ENCODE measurements at regions not wholly inside any gene's neighbourhood (a gene's known extent, or its start where the extent isn't known, plus 50 kb on each side); places are given as distances from the start of the nearest gene placed in this dataset.

- Histone ChIP-seq H3K27ac (ENCODE audit: low read depth in 1 of 2, low read length in 2 of 2) (no peak overlapping the region), H3K4me1 (ENCODE audit: control insufficient read depth in 4 of 4, insufficient read depth in 4 of 4, low read length in 3 of 4) (no peaks in the 10 kb centered on the region), H3K4me3 (ENCODE audit: low read depth in 1 of 3, low read length in 3 of 3) (no peak overlapping the region), H3K9ac (ENCODE audit: low read depth in 1 of 2, low read length in 2 of 2) (no peak overlapping the region), H3K27me3 (ENCODE audit: control insufficient read depth in 4 of 4, insufficient read depth in 4 of 4, low read length in 3 of 4) (peaks cover 0 to 8% (median 1%) of the 10 kb centered on the region in 4 donors), H3K9me3 (ENCODE audit: control insufficient read depth in 4 of 4, low read length in 3 of 4) (no peaks in the 10 kb centered on the region), H3K36me3 (ENCODE audit: control insufficient read depth in 4 of 4, insufficient read depth in 3 of 4, low read depth in 1 of 4, low read length in 3 of 4) (no peaks in the 10 kb centered on the region)
- WGBS = 80% methylated on average over 3 of the region's 3 CpGs
- no peak for DNase-seq (ENCODE audit: low spot score)
- TF ChIP-seq NR2F2 (IDR thresholded peaks at IDR 0.05) (no peak), TAF1 (conservative IDR thresholded peaks at IDR 0.05) (no peak), REST (IDR thresholded peaks at IDR 0.05) (no peak)
These were observed 280.8 kb upstream of the CCL2 start for GRCh38 chr17:33974276-33974675.

GRCh38 chr17:33976831-33977230 lies 278.3 kb upstream of the CCL2 start:
- 69% methylated on average over 8 of the region's 8 CpGs for WGBS
- no peaks in the 10 kb centered on the region for H3K9me3 ChIP-seq (ENCODE audit: control insufficient read depth in 4 of 4, low read length in 3 of 4)
- peaks cover 0 to 3% (median 1%) of the 10 kb centered on the region in 4 donors for H3K27me3 ChIP-seq (ENCODE audit: control insufficient read depth in 4 of 4, insufficient read depth in 4 of 4, low read length in 3 of 4)
- H3K36me3 ChIP-seq (ENCODE audit: control insufficient read depth in 4 of 4, insufficient read depth in 3 of 4, low read depth in 1 of 4, low read length in 3 of 4) = no peaks in the 10 kb centered on the region
- peak; percentile 6 for DNase-seq (ENCODE audit: low spot score)
- no peak overlapping the region for H3K4me3 ChIP-seq (ENCODE audit: low read depth in 1 of 3, low read length in 3 of 3)
- H3K4me1 ChIP-seq (ENCODE audit: control insufficient read depth in 4 of 4, insufficient read depth in 4 of 4, low read length in 3 of 4) = no peaks in the 10 kb centered on the region
- H3K27ac ChIP-seq (ENCODE audit: low read depth in 1 of 2, low read length in 2 of 2) = no peak overlapping the region
- TF ChIP-seq NR2F2 (IDR thresholded peaks at IDR 0.05) (no peak), YY1 (IDR thresholded peaks at IDR 0.05) (no peak), FOXA2 (IDR thresholded peaks at IDR 0.05) (no peak), HNF4A (conservative IDR thresholded peaks at IDR 0.05) (no peak), EGR1 (IDR thresholded peaks at IDR 0.05; ENCODE audit: low read depth in 2 of 2) (no peak)
- TF ChIP-seq, protein P1, sequence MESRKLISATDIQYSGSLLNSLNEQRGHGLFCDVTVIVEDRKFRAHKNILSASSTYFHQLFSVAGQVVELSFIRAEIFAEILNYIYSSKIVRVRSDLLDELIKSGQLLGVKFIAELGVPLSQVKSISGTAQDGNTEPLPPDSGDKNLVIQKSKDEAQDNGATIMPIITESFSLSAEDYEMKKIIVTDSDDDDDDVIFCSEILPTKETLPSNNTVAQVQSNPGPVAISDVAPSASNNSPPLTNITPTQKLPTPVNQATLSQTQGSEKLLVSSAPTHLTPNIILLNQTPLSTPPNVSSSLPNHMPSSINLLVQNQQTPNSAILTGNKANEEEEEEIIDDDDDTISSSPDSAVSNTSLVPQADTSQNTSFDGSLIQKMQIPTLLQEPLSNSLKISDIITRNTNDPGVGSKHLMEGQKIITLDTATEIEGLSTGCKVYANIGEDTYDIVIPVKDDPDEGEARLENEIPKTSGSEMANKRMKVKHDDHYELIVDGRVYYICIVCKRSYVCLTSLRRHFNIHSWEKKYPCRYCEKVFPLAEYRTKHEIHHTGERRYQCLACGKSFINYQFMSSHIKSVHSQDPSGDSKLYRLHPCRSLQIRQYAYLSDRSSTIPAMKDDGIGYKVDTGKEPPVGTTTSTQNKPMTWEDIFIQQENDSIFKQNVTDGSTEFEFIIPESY (IDR thresholded peaks at IDR 0.05) = no peak
- TF ChIP-seq, protein P2, sequence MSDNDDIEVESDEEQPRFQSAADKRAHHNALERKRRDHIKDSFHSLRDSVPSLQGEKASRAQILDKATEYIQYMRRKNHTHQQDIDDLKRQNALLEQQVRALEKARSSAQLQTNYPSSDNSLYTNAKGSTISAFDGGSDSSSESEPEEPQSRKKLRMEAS (IDR thresholded peaks at IDR 0.05) = no peak
- TF ChIP-seq, protein P3, sequence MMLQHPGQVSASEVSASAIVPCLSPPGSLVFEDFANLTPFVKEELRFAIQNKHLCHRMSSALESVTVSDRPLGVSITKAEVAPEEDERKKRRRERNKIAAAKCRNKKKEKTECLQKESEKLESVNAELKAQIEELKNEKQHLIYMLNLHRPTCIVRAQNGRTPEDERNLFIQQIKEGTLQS (IDR thresholded peaks at IDR 0.05) = no peak
- H3K9ac ChIP-seq (ENCODE audit: low read depth in 1 of 2, low read length in 2 of 2) = no peak overlapping the region

GRCh38 chr17:33977729-33978514 lies 277.2 kb upstream of the CCL2 start:
- 76% methylated on average over 10 of the region's 10 CpGs for WGBS
- peak; percentile 22 for DNase-seq (ENCODE audit: low spot score)
- Histone ChIP-seq H3K36me3 (ENCODE audit: control insufficient read depth in 4 of 4, insufficient read depth in 3 of 4, low read depth in 1 of 4, low read length in 3 of 4) (no peaks in the 10 kb centered on the region), H3K27ac (ENCODE audit: low read depth in 1 of 2, low read length in 2 of 2) (no peak overlapping the region), H3K4me1 (ENCODE audit: control insufficient read depth in 4 of 4, insufficient read depth in 4 of 4, low read length in 3 of 4) (no peaks in the 10 kb centered on the region), H3K4me3 (ENCODE audit: low read depth in 1 of 3, low read length in 3 of 3) (no peak overlapping the region), H3K27me3 (ENCODE audit: control insufficient read depth in 4 of 4, insufficient read depth in 4 of 4, low read length in 3 of 4) (peaks cover 0 to 3% (median 1%) of the 10 kb centered on the region in 4 donors), H3K9me3 (ENCODE audit: control insufficient read depth in 4 of 4, low read length in 3 of 4) (no peaks in the 10 kb centered on the region), H3K9ac (ENCODE audit: low read depth in 1 of 2, low read length in 2 of 2) (no peak overlapping the region)
- no peak for TF ChIP-seq NR2F2 (IDR thresholded peaks at IDR 0.05)
- no peak for TF ChIP-seq FOXA2 (IDR thresholded peaks at IDR 0.05)
- TF ChIP-seq, protein P3 (IDR thresholded peaks at IDR 0.05) = no peak
- TF ChIP-seq SP1 (IDR thresholded peaks at IDR 0.05) = no peak
- TF ChIP-seq CTCF (IDR thresholded peaks at IDR 0.05; ENCODE audit: low read depth, low read length, missing input control) = no peak
- TF ChIP-seq HNF4A (conservative IDR thresholded peaks at IDR 0.05) = no peak
- no peak for TF ChIP-seq RAD21 (IDR thresholded peaks at IDR 0.05)
- no peak for TF ChIP-seq REST (IDR thresholded peaks at IDR 0.05)
- TF ChIP-seq FOXA1 (IDR thresholded peaks at IDR 0.05) = no peak

Measured in liver (tissue), 8 donors.